ENCODE measurements at regions not wholly inside any gene's neighbourhood (a gene's known extent, or its start where the extent isn't known, plus 50 kb on each side); places are given as distances from the start of the nearest gene placed in this dataset.

DNA sequence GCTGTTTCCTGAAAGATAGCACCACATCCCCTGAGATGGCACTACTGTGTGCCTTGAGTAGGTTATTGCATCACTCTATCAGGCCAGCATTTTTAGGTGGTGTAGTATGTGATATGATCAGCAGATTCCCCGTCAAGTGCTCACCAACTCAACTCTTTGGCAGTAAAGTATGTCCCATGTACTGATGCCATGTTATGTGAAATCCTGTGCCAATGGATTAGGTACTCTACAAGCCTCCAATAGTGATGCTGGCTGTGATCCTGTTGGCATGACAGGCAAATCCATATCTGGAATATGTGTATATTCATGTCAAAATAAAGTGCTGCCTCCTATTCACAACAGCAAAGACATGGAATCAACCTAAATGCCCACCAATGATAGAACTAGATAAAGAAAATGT, 137.2 kb upstream of the CAMK1G start:
- TF ChIP-seq, protein P1, sequence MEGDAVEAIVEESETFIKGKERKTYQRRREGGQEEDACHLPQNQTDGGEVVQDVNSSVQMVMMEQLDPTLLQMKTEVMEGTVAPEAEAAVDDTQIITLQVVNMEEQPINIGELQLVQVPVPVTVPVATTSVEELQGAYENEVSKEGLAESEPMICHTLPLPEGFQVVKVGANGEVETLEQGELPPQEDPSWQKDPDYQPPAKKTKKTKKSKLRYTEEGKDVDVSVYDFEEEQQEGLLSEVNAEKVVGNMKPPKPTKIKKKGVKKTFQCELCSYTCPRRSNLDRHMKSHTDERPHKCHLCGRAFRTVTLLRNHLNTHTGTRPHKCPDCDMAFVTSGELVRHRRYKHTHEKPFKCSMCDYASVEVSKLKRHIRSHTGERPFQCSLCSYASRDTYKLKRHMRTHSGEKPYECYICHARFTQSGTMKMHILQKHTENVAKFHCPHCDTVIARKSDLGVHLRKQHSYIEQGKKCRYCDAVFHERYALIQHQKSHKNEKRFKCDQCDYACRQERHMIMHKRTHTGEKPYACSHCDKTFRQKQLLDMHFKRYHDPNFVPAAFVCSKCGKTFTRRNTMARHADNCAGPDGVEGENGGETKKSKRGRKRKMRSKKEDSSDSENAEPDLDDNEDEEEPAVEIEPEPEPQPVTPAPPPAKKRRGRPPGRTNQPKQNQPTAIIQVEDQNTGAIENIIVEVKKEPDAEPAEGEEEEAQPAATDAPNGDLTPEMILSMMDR (IDR thresholded peaks at IDR 0.05; ENCODE audit: insufficient read depth, low read depth, low read length, missing control alignments) = no peak
- no peak for DNase-seq (ENCODE audit: low read depth)

DNA sequence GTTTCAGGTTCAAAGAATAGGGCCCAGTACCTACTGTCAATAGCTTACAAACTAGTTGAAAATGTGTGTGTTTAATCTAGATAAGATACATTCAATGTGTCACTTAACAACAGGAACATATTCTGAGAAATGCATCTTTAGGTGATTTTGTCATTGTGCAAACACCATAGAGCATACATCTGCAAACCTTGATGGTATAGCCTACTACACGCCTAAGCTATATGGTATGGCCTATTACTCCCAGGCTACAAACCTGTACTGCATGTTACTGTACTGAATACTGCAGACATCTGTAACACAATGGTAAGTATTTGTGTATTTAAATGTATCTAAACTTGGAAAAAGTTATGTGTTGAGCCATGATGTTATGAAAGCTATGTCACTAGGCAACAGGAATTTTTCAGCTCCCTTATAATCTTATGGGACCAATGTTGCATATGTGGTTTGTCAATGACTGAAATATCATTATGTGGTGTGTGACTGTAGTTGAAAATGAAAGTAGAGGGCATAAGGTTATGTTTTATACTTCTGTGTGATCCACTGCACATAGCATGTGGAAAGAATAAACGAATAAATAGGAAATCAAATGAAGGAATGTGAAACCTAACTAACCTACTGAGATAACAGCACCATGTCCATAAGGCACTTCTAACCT, 129.0 kb upstream of the CAMK1G start:
- no peak overlapping the region for H3K4me3 ChIP-seq (ENCODE audit: low read length)
- no peak for DNase-seq (ENCODE audit: low read depth)
- TF ChIP-seq, protein P1 (IDR thresholded peaks at IDR 0.05; ENCODE audit: insufficient read depth, low read depth, low read length, missing control alignments) = no peak

More for the DNA sequence above, 137.2 kb upstream of the CAMK1G start:
- H3K4me3 ChIP-seq (ENCODE audit: low read length) = no peak overlapping the region

DNA sequence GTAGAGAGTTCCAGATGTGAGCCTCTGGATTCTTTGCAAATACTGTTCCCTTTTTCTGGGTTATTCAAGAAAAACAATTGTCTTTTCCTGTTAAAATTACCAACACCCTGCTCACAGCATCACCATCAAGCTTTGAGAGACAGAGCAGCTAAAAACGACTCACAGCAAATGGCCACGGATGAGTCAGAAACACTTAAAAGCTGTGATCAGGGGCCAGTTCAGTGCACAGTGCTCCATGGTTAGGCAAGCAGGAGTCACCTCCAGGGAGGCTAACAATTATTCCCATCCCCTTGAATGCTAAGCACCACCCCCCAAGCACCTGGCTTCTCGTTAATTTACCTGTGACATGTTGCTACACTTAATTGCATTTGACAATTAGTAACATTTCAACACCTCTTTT, 128.4 kb upstream of the CAMK1G start:
- TF ChIP-seq, protein P1 (IDR thresholded peaks at IDR 0.05; ENCODE audit: insufficient read depth, low read depth, low read length, missing control alignments) = no peak
- DNase-seq (ENCODE audit: low read depth) = peak; percentile 47
- no peak overlapping the region for H3K4me3 ChIP-seq (ENCODE audit: low read length)

DNA sequence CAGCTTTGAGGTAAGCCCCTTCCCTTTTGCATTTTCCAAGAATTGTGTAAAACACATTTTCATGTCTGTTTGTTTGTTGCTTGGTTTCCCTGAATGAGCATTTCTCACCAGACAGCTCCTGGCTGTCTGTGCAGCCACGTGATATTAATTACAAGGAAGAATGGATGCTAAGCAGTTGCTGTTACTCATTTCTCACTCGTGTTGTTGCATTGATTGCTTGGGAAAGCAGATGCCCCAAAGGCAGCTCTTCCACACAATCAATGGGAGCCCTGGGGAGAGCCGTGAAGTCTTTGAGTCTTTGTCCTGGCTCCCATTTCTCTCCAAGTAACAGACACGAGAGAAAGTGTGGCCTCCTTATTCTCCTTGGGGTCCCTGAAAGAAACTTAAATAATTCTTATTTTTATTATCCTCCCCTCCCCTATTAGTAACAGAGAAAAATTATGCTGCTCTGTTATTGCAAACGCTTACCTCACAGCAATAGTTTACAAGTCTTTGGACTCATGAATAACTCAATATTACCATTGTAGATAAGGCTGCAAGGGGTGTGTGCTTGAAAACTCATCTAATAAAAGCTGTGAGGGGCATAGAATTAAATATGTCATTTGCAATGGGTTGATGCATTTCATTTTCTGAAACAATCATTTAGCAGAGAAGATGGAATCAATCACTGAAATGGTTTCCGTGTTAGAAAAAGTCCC, 127.7 kb upstream of the CAMK1G start:
- DNase-seq (ENCODE audit: low read depth) = peak; percentile 10
- TF ChIP-seq, protein P1 (IDR thresholded peaks at IDR 0.05; ENCODE audit: insufficient read depth, low read depth, low read length, missing control alignments) = no peak
- H3K4me3 ChIP-seq (ENCODE audit: low read length) = no peak overlapping the region

DNA sequence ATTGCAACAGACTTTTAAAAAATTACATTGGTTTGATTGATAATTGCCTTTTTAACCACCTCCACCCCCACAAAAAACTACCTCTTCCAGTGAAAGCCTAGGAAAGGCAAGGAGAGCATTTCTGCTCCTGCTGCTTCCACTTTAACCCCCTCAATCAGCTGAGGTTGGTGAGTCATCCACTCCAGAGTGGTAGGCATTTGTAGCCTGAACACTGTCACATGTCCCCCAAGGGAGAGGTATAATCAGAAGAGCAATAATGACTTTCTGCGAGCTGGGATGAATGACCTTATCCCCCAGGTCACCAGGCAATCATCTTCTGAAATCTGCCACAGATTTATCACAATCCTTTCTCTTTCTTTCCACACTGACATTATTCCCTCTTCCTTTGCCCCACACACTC, 126.6 kb upstream of the CAMK1G start:
- DNase-seq (ENCODE audit: low read depth) = no peak
- TF ChIP-seq, protein P1 (IDR thresholded peaks at IDR 0.05; ENCODE audit: insufficient read depth, low read depth, low read length, missing control alignments) = no peak
- H3K4me3 ChIP-seq (ENCODE audit: low read length) = no peak overlapping the region

DNA sequence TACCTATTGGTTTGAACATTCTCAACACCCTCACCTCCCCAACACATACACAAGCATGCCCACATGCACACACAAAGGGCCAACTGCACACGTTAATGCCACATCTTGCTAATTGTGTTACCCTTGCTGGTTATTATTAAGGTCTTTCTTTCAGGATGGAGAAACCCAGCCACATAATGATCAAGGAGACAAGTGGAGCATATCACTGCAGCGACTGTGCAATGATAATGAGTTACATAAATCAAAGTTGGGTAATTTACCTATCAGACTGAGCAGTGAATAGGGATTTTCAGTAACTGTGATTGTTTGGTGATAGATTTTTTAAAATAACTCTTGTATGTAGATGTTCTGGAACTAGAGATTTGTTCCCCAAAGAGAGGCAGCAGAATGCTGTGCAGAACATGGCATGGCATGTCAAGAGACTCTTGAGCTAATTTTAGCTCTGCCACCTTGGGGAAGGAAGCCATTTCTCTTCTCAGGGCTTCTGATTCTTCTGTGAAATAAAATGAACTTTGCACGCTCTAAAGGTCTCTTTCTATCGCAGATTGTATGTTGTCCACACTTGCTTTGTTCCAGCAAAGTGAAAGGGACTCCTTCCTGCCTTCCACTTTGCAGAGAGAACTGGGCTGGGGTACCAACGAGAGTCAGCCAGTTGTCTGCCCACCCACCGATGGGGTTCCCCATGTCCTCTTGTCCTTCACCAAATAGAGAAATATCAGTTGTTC, 126.0 kb upstream of the CAMK1G start:
- no peak overlapping the region for H3K4me3 ChIP-seq (ENCODE audit: low read length)
- DNase-seq (ENCODE audit: low read depth) = no peak
- TF ChIP-seq, protein P1 (IDR thresholded peaks at IDR 0.05; ENCODE audit: insufficient read depth, low read depth, low read length, missing control alignments) = no peak
